LNCaP clone FGC (cell line): ENCODE measurements at regions not wholly inside any gene's neighbourhood (a gene's known extent, or its start where the extent isn't known, plus 50 kb on each side); places are given as distances from the start of the nearest gene placed in this dataset.
A peak's percentile ranks its signal among the peaks of the same experiment; 100 is the strongest.
"Not testable (repeated sequence)": the region's sequence is repeated elsewhere in the genome, so short reads cannot be mapped to it uniquely, and the experiment has no call there.

Experiments used
- DNase-seq: peaks from one replicate; pipeline ENCODE4 v3.0.0-alpha.2; 2011; ENCODE audit warnings: low read depth
- H3K4me3 ChIP-seq: 2 replicates; pipeline ENCODE4 v1.5.1; 2011; ENCODE audit warnings: mild to moderate bottlenecking, low read depth, low read length, control low read depth
- TF ChIP-seq, protein P1 (sequence below): IDR thresholded peaks from 2 replicates; pipeline ENCODE4 v1.5.1; 2012; ENCODE audit warnings: mild to moderate bottlenecking; ENCODE audit not compliant: control insufficient read depth, insufficient read depth; ENCODE audit errors: extremely low read depth

GRCh38 chr6:25137480-25137879 is 141.7 kb upstream of the CARMIL1 start:
- DNase-seq, result no peak
- TF ChIP-seq, protein P1, sequence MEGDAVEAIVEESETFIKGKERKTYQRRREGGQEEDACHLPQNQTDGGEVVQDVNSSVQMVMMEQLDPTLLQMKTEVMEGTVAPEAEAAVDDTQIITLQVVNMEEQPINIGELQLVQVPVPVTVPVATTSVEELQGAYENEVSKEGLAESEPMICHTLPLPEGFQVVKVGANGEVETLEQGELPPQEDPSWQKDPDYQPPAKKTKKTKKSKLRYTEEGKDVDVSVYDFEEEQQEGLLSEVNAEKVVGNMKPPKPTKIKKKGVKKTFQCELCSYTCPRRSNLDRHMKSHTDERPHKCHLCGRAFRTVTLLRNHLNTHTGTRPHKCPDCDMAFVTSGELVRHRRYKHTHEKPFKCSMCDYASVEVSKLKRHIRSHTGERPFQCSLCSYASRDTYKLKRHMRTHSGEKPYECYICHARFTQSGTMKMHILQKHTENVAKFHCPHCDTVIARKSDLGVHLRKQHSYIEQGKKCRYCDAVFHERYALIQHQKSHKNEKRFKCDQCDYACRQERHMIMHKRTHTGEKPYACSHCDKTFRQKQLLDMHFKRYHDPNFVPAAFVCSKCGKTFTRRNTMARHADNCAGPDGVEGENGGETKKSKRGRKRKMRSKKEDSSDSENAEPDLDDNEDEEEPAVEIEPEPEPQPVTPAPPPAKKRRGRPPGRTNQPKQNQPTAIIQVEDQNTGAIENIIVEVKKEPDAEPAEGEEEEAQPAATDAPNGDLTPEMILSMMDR, result no peak
- no peak overlapping the region for H3K4me3 ChIP-seq

GRCh38 chr6:25137916-25138232 is 141.3 kb upstream of the CARMIL1 start:
- DNase-seq, result no peak
- TF ChIP-seq, protein P1, result no peak
- no peak overlapping the region for H3K4me3 ChIP-seq

GRCh38 chr6:25138233-25138933 is 140.8 kb upstream of the CARMIL1 start:
- DNase-seq, result no peak
- TF ChIP-seq, protein P1, result no peak

DNA sequence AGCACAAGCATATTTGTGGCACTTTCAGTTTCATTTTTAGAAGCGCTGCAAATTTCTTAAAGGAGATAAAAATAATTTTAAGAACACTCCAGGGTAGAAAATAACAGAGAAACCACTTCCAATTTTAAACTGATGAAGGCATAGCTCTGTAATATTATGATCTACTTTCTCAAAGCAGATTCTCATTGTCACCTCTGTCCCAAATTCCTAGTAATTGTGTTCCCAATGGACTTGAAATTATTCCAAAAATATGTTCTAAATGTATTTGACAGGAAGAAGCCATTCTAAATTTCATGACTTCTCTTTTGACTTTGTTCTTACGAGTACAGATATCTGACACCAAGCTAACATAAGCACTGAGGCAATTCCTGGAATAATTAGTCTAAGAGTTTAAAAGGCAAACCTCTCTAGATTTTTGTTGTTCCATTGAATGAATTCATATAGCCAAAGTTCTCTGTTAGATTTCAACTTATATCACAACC is 140.2 kb upstream of the CARMIL1 start:
- no peak for DNase-seq

More at GRCh38 chr6:25138233-25138933, 140.8 kb upstream of the CARMIL1 start:
- H3K4me3 ChIP-seq, result peak overlapping the region; percentile 37

GRCh38 chr6:25139608-25140007 is 139.6 kb upstream of the CARMIL1 start:
- H3K4me3 ChIP-seq, DNase-seq: not testable (repeated sequence)

More for the DNA sequence above, 140.2 kb upstream of the CARMIL1 start:
- peak overlapping the region; percentile 37 for H3K4me3 ChIP-seq
- TF ChIP-seq, protein P1, result no peak

GRCh38 chr6:25142506-25142905 is 136.7 kb upstream of the CARMIL1 start:
- H3K4me3 ChIP-seq, result no peak overlapping the region
- DNase-seq, result no peak
- TF ChIP-seq, protein P1, result no peak

DNA sequence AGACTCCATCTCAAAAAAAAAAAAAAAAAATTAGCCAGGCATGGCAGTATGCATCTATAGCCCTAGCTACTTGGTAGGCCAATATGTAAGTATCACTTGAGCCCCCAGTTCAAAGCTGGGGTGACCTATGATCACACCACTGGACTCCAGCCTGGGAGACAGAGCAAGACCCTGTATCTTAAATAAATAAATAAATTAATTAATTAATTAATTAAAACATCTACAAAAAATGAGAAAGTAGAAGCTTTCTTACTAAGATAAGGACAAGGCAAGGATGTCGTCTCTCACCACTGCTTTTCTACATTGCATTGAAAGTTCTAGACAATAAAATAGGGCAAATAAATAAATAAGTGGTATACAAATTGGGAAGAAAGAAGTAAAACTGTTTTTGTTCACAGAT is 134.3 kb upstream of the CARMIL1 start:
- DNase-seq, result no peak
- TF ChIP-seq, protein P1, result no peak

More for the DNA sequence above, 134.3 kb upstream of the CARMIL1 start:
- H3K4me3 ChIP-seq, result no peak overlapping the region
